HG02885 (cell line): ENCODE measurements at regions not wholly inside any gene's neighbourhood (a gene's known extent, or its start where the extent isn't known, plus 50 kb on each side); places are given as distances from the start of the nearest gene placed in this dataset.
"Not testable (repeated sequence)": the region's sequence is repeated elsewhere in the genome, so short reads cannot be mapped to it uniquely, and the experiment has no call there.

Experiments
- ATAC-seq: cut with Tn5 transposase; IDR thresholded peaks from one replicate; pipeline ENCODE4 v1.9.1; 2021; ENCODE audit warnings: mild to moderate bottlenecking; ENCODE audit not compliant: unreplicated experiment, poor library complexity

DNA sequence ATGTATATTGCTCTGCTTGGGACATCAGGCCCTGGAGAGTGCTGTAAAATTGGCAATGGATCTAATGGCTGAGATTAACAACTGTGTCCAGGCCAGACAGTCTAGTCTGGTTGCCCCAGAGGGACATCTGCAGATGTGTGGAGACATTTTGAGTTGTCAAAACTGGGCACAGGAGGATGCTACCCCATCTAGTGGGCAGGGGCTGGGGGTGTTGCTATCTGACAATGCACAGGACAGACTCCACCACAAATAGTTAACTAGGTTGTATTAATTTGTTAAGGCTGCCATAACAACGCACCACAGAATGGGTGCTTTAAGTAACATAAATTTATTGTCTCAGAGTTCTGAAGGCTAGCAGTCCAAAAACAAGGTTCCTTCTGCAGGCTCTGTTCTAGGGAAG, 302.5 kb upstream of the AMIGO2 start:
- no peak for ATAC-seq

DNA sequence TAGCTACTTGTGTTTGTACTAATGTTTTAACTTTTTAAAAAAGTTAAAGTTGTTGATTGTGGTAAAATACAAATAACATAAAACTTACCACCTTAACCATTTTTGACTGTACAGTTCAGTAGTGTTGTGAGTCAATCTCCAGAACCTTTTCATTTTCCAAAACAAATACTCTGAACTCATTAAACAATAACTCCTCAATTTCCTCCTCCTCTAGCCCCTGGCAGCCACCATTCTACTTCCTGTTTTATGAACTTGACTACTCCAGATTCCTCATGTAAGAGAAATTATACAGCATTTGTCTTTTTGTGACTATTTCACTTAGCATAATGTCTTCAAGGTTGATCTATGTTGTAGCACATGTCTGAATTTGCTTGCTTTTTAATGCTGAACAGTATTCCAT, 299.1 kb upstream of the AMIGO2 start:
- ATAC-seq: no peak

DNA sequence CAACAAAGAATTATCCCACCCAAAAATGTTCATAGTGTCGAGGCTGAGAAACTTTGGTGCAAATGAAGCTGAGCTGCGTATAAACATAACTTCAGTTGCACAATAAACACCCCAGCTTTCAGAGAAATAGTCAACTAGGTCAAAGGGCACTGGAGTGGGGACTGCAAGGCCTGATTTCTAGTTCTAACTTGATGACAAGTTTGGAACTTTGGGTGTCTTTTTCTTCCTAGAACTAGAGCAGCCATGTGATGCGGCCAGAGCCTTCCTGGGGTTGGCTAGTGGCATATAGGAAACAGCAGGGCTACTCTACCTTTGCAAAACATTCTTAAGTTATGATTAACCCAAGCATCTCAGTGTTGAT, 298.4 kb upstream of the AMIGO2 start:
- ATAC-seq: no peak

DNA sequence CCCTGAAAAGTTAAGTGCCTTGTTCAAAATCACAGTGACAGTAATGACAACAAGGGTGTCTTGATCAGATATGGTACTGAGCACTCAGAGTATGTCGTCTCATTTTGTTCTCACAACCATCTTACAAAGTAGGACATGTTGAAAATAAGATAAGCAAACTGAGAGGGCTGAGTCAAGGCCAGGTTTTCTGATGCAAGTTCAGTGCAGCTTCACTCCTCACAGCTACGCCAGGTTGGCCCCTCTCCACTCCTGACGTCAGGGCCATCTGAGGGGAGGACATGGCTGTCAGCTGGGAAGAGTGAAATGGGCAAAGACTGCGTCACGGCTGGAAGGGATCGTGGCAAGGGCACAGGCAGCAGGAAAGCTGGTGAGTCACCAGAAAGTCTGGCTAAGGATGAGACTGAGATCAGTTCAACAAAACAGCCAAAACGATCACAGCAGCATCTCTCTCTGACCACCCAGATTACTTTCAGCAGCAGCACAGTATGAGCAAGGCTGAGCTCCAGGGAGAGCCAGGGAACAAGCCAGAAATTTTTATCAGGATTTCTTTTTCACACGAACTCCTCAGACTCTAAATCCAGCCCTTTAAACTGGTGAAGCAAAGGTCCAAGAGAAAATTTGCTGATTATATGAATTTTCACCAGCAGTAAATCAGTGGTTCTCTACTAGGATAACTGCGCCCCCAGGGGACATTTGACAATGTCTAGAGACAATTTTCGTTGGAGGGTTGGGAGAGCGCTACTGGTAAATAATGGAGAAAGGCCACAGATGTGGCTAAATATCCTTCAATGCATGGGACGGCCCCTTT, 297.9 kb upstream of the AMIGO2 start:
- no peak for ATAC-seq

DNA sequence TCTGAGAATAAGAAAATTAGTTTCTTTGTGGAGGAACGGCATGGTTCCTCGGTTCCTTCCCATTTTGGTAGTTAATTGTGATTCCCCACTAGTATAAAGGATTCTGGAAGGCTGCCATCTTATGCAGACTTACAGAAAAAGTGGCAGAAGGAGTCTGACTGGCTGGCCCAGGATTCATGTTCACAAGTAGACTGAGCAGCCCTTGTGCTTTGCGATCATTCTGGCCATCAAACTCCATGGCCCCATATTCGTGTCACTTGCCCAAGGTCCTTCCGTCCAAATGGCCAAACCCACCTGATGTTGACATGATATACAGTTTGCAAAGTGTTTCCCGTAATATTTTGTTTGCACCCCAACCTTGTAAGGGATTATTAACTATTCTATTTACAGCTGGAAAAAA, 297.2 kb upstream of the AMIGO2 start:
- ATAC-seq: no peak

DNA sequence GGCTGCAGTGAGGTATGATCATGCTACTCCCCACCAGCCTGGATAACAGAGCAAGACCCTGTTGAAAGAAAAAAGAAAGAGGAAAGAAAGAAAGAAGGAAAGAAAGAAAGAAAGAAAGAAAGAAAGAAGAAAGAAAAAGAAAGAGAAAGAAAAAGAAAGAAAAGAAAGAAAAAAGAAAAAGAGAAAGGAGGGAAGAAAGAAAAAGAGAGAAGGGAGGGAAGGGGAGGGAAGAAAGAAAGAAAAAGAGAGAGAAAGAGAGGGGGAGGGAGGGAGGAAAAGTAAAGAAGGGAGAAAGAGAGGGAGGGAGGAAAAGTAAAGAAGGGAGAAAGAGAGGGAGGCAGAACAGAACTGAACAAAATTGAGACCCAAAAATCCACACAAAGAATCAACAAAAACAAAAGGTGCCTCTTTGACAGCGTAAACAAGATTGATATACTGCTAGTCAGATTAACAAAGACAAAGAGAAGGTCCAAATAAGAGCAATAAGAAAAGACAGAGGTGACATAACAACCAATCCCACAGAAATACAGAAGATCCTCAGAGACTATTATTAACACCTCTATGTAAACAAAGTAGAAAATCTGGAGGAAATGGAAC, 293.9 kb upstream of the AMIGO2 start:
- ATAC-seq: no peak

DNA sequence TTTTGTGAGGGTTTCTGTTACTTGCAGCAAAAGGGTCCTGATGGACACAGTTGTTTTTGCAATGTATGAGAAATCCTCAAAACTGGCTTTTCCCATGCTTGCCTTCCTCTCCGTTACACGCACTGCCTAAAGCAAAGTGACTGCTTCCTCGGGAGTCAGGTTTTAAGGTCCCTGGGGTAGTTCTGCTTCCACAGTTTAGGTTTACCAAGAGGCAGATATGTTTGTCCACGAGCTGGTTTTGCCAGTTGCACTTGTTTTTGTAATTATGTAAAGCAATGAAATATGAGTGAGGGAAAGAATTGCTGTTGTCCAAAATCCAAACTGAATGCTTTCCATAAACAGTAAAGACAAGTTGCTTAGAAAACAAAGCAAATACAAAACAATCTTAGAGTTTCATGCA, 290.7 kb upstream of the AMIGO2 start:
- no peak for ATAC-seq

DNA sequence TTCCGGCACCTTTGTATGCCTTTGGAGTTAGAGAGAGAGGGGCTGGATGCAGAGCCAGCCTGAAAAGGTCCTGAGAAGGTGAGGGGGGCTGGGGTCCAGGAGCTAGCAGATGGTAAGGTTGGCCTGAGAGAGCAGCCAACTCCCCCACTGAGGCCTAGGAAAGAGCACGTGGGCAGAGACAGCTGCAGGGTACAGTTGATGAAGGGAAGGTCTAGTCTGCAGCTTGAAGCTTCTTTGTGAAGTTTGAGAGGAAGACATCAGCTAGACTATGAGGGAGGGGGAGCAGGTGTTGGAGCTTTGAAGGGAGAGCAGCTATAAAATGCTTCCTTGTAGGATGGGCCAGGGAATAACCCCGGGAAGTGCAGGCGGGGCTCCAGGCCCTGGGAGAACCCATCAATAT, 289.3 kb upstream of the AMIGO2 start:
- no peak for ATAC-seq

DNA sequence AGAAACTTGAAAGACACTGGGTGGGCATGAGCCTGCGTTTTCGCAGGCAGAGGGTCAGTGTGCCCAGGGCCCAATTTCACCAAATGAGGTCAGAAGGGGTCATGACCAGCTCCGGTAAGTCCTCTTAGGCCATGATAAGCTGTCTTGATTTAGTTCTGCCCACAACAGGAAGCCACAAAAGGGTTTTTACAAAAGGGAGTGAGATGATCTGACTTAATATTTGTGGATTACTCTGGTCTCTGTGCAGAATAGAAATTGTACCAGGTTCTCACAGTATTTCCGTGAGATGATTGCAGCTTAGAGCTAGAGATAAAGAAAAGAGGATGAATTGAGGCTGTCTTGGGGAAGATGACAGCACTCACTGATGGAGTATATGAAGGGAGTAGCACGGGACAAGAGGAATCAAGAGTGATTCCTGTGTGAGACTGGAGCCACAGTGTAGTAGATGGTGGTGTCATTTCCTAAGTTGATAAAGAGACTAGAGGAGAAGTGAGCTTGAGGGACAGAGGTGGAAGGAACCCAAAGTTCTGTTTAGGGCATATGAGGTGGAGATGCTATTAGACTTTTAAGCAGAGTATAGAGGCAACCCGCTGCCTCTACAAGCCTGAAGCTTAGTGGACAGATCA, 288.3 kb upstream of the AMIGO2 start:
- no peak for ATAC-seq

DNA sequence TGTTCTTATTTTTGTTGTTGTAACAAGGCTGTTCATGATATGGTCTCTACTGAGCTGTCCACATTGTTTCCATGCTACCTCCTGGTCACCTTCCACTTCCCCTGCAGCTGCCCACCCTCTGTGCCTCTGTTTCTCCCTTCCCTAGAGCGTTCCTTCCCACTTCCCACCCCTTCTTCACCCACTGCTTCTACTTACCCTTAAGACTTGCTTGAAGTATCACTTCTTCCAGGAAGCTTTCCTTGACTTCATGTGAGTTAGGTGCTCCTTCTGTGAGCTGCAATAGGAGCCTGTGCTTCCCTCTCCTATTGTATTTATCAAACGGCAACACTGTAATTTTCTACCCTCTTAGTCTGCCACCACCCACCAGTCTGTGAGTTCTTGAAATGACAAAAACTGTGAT, 286.8 kb upstream of the AMIGO2 start:
- ATAC-seq: no peak

DNA sequence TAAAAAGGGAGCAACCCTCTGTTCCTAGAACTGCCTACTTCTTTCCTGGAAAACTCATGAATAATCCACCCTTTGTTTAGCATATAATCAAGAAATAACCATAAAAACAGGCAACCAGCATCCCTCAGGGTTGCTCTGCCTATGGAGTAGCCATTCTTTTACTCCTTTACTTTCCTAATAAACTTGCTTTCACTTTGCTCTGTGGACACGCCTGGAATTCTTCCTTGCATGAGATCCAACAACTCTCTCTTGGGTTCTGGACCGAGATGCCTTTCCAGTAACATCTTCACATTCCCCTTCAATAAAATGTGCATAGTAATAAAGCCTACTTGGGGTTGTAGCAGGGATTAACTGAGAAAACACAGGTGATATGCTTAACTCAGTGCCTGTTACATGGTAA, 286.4 kb upstream of the AMIGO2 start:
- no peak for ATAC-seq

DNA sequence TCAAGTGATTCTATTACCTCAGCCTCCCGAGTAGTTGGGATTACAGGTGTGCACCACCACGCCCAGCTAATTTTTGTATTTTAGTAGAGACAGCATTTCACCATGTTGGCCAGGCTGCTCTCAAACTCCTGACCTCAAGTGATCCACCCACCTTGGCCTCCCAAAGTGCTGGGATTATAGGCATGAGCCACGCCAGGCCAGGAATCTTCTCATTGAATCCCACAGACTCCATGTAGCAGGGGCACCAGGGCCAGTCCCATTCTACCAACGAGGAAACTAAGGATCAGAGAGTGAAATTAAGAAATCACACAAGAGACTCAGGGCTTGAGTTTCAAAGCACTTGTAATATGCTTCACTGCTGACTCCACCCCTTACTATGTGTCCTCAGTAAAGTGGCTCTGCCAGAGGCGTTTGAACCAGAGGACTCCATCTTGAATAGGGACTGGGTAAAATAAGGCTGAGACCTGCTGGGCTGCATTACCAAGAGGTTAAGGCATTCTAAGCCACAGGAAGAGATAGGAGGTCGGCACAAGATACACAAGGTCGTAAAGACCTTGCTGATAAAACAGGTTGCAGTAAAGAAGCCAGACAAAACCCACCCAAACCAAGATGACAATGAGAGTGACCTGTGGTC, 285.8 kb upstream of the AMIGO2 start:
- not testable (repeated sequence) for ATAC-seq

DNA sequence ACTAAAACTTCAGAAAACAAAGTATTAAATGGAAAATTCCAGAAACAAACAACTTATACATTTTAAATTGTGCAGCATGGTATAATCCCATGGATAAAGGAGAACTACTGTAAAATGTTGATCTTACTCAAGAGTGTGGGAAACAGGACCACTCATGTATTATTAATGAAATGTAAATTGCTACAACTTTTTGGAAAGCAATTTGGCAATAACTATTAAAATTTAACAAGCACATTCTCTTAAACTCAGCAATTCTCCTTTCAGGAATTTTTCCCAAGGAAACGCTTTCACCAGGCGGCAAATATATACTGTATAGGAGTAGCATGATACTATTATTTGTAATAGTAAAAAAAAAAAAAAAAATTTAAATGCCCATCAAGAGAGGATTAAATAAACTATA, 284.5 kb upstream of the AMIGO2 start:
- ATAC-seq: no peak

DNA sequence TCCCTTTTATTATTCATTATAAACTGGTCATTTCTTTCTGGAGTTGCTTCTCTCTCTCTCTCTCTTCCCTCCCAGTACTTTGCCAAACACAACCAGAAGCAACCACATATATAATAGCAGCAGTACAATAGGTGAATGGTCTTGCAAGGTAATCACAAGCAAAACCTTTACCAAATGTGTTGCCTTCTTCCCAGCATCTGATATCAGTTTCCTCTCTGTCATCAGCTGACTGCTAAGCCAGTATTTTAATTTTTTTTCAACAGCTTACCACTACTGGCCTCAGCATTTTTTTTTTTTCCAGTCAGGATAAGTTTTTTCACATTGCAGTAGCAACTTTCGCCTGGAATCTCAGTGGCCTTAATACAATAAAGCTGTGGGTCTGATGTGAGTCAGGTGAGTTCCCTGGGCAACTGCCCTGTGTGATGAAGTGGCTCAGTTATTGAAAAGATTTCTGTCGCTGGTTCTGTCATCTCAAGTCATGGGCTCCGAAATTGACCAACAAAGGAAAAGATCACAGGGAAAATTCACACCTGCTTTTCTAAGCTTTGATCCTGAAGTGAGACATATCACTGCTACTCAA, 282.5 kb upstream of the AMIGO2 start:
- ATAC-seq: no peak

DNA sequence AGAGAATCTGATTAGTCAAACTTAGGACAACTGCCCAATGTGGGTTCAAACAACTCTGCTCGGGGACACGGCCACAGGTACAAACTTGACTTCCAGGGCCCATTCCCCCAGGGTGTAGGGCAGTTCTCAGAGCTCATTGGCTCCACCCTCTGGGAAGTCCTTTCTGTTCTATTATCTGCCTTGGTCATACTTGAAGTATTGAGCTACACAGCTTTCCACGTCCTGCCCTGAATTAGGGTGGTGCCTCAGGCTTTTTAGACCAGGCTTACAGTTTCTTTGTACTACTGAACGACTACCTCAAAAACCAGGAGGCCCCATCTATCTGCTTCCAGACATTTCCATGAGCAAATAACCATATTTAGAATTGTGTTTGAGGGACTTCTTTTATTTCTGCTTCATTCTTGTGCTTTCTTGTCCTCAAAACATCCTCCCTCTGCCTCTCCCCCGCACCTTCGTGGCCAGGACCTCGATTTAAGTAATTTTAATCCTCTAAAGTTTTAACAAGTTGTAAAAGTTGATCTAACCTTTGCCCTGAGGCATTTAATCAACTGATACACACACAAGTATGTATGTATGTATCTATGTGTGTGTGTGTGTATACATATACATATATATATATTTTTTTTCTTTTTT, 281.7 kb upstream of the AMIGO2 start:
- ATAC-seq: peak; percentile 86

DNA sequence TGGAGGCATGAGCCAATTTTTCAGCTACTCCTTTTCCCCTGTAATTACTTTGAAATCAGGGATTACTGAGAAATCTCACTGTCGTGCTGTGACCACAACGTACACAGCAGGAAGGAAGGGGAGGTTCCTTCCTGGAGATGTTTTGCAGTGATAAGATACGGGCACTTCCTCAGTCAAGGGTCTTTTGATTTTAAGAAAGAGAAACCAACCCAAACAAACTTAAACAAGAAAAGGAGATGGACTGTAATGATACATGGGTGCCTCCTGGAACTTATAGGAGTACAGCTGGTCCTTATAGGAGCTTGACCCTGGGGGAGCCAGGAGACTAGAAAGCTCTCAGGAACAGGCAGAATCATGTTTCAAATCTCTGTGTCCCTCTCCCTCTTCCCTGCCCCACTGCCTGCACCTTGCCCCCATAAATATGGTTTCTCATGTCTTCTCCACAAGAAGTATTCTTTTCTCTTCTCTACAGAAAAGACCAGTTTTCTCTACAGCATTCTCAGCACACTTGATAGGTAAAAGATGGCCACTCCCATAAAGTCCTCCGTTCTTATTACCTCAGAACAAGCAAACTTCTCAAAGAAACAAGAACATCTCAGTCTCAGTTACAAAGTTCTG, 281.1 kb upstream of the AMIGO2 start:
- ATAC-seq: peak; percentile 25

DNA sequence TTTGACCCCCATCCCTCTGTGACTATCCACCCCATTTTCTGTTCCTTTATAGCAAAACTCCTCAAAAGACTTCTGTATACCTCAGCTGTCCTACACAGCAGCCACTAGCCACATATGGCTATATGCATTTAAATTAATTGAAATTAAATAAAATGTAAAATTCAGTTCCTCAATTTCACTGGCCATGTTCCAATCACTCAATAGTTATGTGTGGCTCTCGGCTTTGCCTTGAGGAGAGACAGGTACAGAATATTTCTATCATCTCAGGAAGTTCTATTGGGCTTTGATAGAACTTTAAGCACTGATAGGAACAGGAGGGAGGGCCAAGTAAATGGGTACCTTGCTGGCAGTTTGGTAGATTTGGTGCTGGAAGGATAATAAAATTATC, 280.3 kb upstream of the AMIGO2 start:
- no peak for ATAC-seq

DNA sequence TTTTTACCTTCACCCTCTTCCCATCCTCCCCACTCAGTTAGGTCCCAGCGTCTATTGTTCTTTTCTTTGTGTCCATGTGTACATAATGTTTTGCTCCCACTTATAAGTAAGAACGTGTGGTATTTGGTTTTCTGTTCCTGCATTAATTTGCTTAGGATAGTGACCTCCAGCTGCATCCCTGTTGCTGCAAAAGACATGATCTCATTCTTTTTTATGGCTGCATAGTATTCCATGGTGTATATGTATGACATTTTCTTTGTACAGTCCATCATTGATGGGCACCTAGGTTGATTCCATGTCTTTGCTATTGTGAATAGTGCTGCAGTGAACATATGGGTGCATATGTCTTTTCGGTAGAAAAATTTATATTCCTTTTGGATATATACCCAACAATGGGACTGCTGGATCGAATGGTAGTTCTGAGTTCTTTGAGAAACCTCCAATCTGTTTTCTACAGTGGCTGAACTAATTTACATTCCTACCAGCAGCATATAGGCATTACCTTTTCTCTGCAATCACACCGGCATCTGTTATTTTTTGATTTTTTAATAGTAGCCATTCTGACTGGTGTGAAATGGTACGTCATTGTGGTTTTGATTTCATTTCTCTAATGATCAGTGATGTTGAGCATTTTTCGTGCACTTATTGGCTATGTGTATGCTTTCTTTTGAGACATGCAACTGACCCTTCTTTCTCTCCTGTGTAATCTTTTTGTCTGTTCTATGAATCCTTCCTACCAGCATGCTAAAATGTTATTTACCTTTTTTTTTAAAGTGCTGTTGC, 279.7 kb upstream of the AMIGO2 start:
- no peak for ATAC-seq

DNA sequence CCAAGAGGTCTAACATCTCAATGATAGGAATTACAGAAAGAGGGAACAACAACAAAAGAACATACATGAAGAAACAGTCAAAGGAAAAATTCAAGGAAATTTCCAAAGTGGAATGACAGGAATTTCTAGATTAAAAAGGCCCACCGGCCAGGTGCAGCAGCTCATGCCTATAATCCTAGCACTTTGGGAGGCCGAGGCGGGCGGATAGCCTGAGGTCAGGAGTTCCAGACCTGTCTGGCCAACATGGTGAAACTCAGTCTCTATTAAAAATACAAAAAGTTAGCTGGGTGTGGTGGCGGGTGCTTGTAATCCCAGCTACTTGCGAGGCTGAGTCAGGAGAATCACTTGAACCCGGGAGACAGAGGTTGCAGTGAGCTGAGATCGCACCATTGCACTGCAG, 277.2 kb upstream of the AMIGO2 start:
- not testable (repeated sequence) for ATAC-seq
